HG03521 (cell line): ENCODE measurements at regions not wholly inside any gene's neighbourhood (a gene's known extent, or its start where the extent isn't known, plus 50 kb on each side); places are given as distances from the start of the nearest gene placed in this dataset.
"Not testable (repeated sequence)": the region's sequence is repeated elsewhere in the genome, so short reads cannot be mapped to it uniquely, and the experiment has no call there.

Experiments
- ATAC-seq: cut with Tn5 transposase; IDR thresholded peaks from one replicate; pipeline ENCODE4 v1.9.1; 2021; ENCODE audit warnings: mild to moderate bottlenecking, moderate library complexity; ENCODE audit not compliant: unreplicated experiment

- no peak for ATAC-seq
Observed at GRCh38 chr10:29798921-29799690, 164.3 kb upstream of the SVIL start.

- ATAC-seq = no peak
Observed at GRCh38 chr10:29797616-29798015, 162.8 kb upstream of the SVIL start.

- no peak for ATAC-seq
Observed at GRCh38 chr10:29795850-29796249, 161.1 kb upstream of the SVIL start.

- ATAC-seq = no peak
Observed at GRCh38 chr10:29794776-29795611, 160.2 kb upstream of the SVIL start.

- no peak for ATAC-seq
Observed at GRCh38 chr10:29791773-29792172, 157.0 kb upstream of the SVIL start.

GRCh38 chr10:29790207-29790606 is 155.4 kb upstream of the SVIL start:
- no peak for ATAC-seq

GRCh38 chr10:29788113-29788512 is 153.3 kb upstream of the SVIL start:
- ATAC-seq = no peak

GRCh38 chr10:29785701-29786100 is 150.9 kb upstream of the SVIL start:
- no peak for ATAC-seq

- ATAC-seq = no peak
Observed at GRCh38 chr10:29784175-29784773, 149.5 kb upstream of the SVIL start.

- no peak for ATAC-seq
Observed at GRCh38 chr10:29783201-29783947, 148.6 kb upstream of the SVIL start.

GRCh38 chr10:29780639-29781038 is 145.9 kb upstream of the SVIL start:
- ATAC-seq = no peak

GRCh38 chr10:29780096-29780495 is 145.3 kb upstream of the SVIL start:
- no peak for ATAC-seq

- ATAC-seq = no peak
Observed at GRCh38 chr10:29776246-29776645, 141.5 kb upstream of the SVIL start.

GRCh38 chr10:29774475-29774874 is 139.7 kb upstream of the SVIL start:
- ATAC-seq = no peak

GRCh38 chr10:29773675-29774091 is 138.9 kb upstream of the SVIL start:
- ATAC-seq = no peak

GRCh38 chr10:29772403-29772802 is 137.6 kb upstream of the SVIL start:
- no peak for ATAC-seq

GRCh38 chr10:29771376-29771775 is 136.6 kb upstream of the SVIL start:
- no peak for ATAC-seq

GRCh38 chr10:29769277-29769676 is 134.5 kb upstream of the SVIL start:
- not testable (repeated sequence) for ATAC-seq

GRCh38 chr10:29767968-29768367 is 133.2 kb upstream of the SVIL start:
- ATAC-seq = no peak

GRCh38 chr10:29766753-29767152 is 132.0 kb upstream of the SVIL start:
- ATAC-seq = no peak

- ATAC-seq = no peak
Observed at GRCh38 chr10:29765330-29765729, 130.6 kb upstream of the SVIL start.
